ENCODE measurements at regions not wholly inside any gene's neighbourhood (a gene's known extent, or its start where the extent isn't known, plus 50 kb on each side); places are given as distances from the start of the nearest gene placed in this dataset.
A peak's percentile ranks its signal among the peaks of the same experiment; 100 is the strongest.

DNA sequence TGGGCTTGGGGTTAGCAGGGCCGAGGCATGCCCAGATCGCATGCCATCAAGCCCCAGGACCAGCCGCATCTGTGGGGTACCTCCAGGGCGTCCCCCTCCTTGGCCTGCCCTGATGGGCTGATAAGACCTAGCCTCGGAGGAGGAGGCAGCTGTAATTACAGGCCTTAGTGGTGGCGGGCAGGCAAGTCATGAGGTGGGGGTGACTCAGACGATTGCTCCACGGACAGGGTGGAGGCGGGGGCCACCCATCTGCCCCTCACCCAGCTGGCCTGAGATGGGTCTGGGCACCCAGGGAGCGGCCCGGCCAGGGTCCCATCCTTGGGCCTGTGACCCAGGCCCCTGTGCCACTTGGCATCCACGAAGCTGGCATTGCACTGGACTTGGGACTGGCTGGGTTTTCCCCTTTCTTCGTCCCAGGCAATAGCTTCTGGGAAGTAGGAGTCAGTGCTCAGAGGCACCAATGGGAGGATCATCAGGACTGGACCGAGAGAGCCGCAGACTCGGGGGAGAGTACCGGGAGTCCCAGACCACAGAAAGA is 57.5 kb downstream of the CEBPB start:
- Histone ChIP-seq H3K27me3 (ENCODE audit: control insufficient read depth in 1 of 2, insufficient read depth in 1 of 2, low read length in 2 of 2) (no peaks in the 10 kb centered on the region), H2BK120ac (ENCODE audit: low read depth, low read length) (peak overlapping the region; percentile 37), H2BK5ac (ENCODE audit: low read depth, low read length, poor library complexity, severe bottlenecking) (no peak overlapping the region), H3K79me1 (replicated peaks; ENCODE audit: low read length, poor library complexity, severe bottlenecking) (no peaks in the 10 kb centered on the region), H3K4me3 (ENCODE audit: insufficient read depth in 1 of 2, low read depth in 1 of 2, low read length in 2 of 2) (no peak overlapping the region), H3K18ac (ENCODE audit: low read depth in 1 of 2, low read length in 2 of 2) (peak overlapping the region; percentile 0 to 51), H3K9ac (ENCODE audit: low read length) (peak overlapping the region; percentile 63), H3K4me2 (ENCODE audit: low read length, poor library complexity, severe bottlenecking) (no peak overlapping the region), H3K14ac (ENCODE audit: low read length in 2 of 2) (no peak overlapping the region), H3K27ac (ENCODE audit: low read length, poor library complexity, severe bottlenecking) (no peak overlapping the region), H3K4ac (ENCODE audit: low read depth in 1 of 2, low read length in 2 of 2) (peak overlapping the region in 1 of 2 experiments; percentile 38), H2AFZ (ENCODE audit: low read depth, low read length) (no peak overlapping the region), H3K4me1 (ENCODE audit: control insufficient read depth, insufficient read depth, low read depth, low read length) (peaks cover 20% of the 10 kb centered on the region), H3K23ac (ENCODE audit: low read length in 2 of 2) (no peak overlapping the region), H2BK12ac (ENCODE audit: low read length in 2 of 2) (peak overlapping the region in 1 of 2 experiments; percentile 76), H3K36me3 (ENCODE audit: control insufficient read depth in 1 of 2, insufficient read depth in 2 of 2, low read depth in 1 of 2, low read length in 2 of 2) (no peaks in the 10 kb centered on the region), H2BK15ac (ENCODE audit: low read depth, poor library complexity, severe bottlenecking) (no peak overlapping the region), H2AK5ac (ENCODE audit: low read length, severe bottlenecking) (no peak overlapping the region), H4K8ac (ENCODE audit: low read length) (peak overlapping the region; percentile 59), H4K91ac (ENCODE audit: low read length) (peak overlapping the region; percentile 87), H3K9me3 (ENCODE audit: control insufficient read depth, low read length) (no peaks in the 10 kb centered on the region)
- 80% methylated on average over 17 of the region's 17 CpGs for WGBS
- DNase-seq: peak; percentile 44

DNA sequence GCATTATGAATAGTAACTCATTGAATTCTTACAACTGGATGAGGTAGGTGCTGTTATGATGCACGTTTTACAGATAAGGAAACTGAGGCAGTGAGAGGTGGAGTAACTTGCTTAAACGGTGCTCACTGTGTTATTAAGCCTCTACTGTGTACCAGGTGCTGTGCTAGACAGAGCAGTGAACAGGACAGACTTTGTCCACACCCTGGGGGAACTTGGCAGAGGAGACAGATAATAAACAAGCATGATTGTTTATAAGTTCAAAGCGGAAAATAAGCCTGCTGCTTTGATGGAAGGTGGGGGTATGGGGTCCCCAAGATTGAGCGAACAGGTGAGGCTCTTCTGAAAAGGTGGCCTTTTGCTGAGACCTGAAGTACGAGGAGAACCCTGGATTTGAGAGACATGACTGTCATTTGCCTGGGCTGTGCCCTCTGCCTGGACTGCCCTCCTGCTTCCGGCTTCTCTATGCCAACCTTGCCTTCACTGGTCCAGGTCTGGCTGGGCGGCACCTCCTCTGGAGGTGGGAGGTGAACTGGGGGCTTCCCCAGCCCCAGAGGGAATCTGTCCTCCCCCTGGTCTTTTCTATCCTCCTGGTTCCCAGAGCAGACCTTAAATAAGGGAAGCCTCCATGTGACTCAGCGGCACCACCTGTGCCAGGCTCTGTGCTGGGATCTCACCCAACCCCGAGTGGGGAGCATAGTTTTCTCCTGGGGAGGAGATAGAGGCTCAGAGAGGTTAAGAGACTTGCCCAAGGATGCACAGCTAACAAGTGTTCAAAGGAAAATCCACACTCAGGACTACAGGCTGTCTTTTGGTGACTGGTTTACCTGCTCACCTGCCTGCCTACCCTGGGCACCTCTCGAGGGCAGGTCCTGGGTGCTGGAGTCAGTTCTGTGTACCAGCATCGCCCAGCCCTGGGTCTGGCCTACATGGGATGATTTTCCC is 59.1 kb downstream of the CEBPB start:
- Histone ChIP-seq H3K4me3 (ENCODE audit: insufficient read depth in 1 of 2, low read depth in 1 of 2, low read length in 2 of 2) (no peak overlapping the region), H4K91ac (ENCODE audit: low read length) (peak overlapping the region; percentile 11), H3K9ac (ENCODE audit: low read length) (peak overlapping the region; percentile 31), H3K4ac (ENCODE audit: low read depth in 1 of 2, low read length in 2 of 2) (no peak overlapping the region), H2BK120ac (ENCODE audit: low read depth, low read length) (no peak overlapping the region), H3K27me3 (ENCODE audit: control insufficient read depth in 1 of 2, insufficient read depth in 1 of 2, low read length in 2 of 2) (no peaks in the 10 kb centered on the region), H3K9me3 (ENCODE audit: control insufficient read depth, low read length) (no peaks in the 10 kb centered on the region), H2BK12ac (ENCODE audit: low read length in 2 of 2) (peak overlapping the region; percentile 69 to 79), H3K4me2 (ENCODE audit: low read length, poor library complexity, severe bottlenecking) (no peak overlapping the region), H2AK5ac (ENCODE audit: low read length, severe bottlenecking) (peak overlapping the region; percentile 70), H3K4me1 (ENCODE audit: control insufficient read depth, insufficient read depth, low read depth, low read length) (peaks cover 17% of the 10 kb centered on the region), H3K27ac (ENCODE audit: low read length, poor library complexity, severe bottlenecking) (no peak overlapping the region), H3K14ac (ENCODE audit: low read length in 2 of 2) (peak overlapping the region in 1 of 2 experiments; percentile 27), H3K18ac (ENCODE audit: low read depth in 1 of 2, low read length in 2 of 2) (peak overlapping the region; percentile 48 to 56), H2AFZ (ENCODE audit: low read depth, low read length) (no peak overlapping the region), H3K79me1 (replicated peaks; ENCODE audit: low read length, poor library complexity, severe bottlenecking) (no peaks in the 10 kb centered on the region), H4K8ac (ENCODE audit: low read length) (no peak overlapping the region), H3K23ac (ENCODE audit: low read length in 2 of 2) (no peak overlapping the region), H2BK5ac (ENCODE audit: low read depth, low read length, poor library complexity, severe bottlenecking) (no peak overlapping the region), H2BK15ac (ENCODE audit: low read depth, poor library complexity, severe bottlenecking) (peak overlapping the region; percentile 92), H3K36me3 (ENCODE audit: control insufficient read depth in 1 of 2, insufficient read depth in 2 of 2, low read depth in 1 of 2, low read length in 2 of 2) (no peaks in the 10 kb centered on the region)
- 83% methylated on average over 11 of the region's 11 CpGs for WGBS
- no peak for DNase-seq

DNA sequence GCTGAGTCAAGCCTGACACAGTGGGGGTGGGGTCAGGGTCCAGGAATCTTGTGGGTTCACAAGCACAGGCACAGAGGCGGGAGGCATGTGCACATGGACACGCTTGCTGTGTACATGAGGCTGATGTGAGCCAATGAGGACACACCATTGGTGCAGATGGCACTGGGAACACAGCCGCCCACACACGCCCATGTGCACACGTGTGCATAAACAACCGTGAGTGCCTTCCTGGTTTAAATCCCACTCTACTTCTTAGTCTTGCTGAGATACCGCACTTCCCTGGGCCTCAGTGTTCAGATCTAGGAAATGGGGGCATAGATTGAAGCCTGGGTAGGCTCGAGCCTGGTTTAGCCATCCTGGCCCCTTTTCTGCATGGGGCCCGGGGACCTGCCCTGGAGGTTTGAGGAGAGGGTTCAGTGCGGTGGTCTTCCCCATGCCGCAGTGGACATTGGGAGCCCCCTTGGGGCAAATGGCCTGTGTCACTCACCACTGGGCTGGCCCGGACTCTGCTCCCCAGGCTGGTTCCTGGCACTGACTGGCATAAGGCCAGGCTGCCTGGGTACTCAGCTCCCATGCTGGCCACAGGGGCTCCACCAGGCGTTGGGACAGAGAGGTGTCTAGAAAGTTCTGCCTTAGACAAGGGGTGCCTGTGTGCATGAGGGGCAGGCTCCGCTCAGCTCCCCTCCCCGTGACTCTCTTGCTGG is 60.2 kb downstream of the CEBPB start:
- DNase-seq: no peak
- peak overlapping the region; percentile 49 for H2AK5ac ChIP-seq (ENCODE audit: low read length, severe bottlenecking)
- H2AFZ ChIP-seq (ENCODE audit: low read depth, low read length): no peak overlapping the region
- H4K91ac ChIP-seq (ENCODE audit: low read length): peak overlapping the region; percentile 43
- peaks cover 15% of the 10 kb centered on the region for H3K4me1 ChIP-seq (ENCODE audit: control insufficient read depth, insufficient read depth, low read depth, low read length)
- no peaks in the 10 kb centered on the region for H3K27me3 ChIP-seq (ENCODE audit: control insufficient read depth in 1 of 2, insufficient read depth in 1 of 2, low read length in 2 of 2)
- H3K18ac ChIP-seq (ENCODE audit: low read depth in 1 of 2, low read length in 2 of 2): peak overlapping the region; percentile 30 to 58
- no peak overlapping the region for H2BK120ac ChIP-seq (ENCODE audit: low read depth, low read length)
- no peak overlapping the region for H3K4me2 ChIP-seq (ENCODE audit: low read length, poor library complexity, severe bottlenecking)
- H3K79me1 ChIP-seq (replicated peaks; ENCODE audit: low read length, poor library complexity, severe bottlenecking): no peaks in the 10 kb centered on the region
- 95% methylated on average over 15 of the region's 15 CpGs for WGBS
- no peaks in the 10 kb centered on the region for H3K9me3 ChIP-seq (ENCODE audit: control insufficient read depth, low read length)
- no peak overlapping the region for H3K4ac ChIP-seq (ENCODE audit: low read depth in 1 of 2, low read length in 2 of 2)
- H4K8ac ChIP-seq (ENCODE audit: low read length): no peak overlapping the region
- H2BK5ac ChIP-seq (ENCODE audit: low read depth, low read length, poor library complexity, severe bottlenecking): no peak overlapping the region
- peak overlapping the region; percentile 92 for H2BK15ac ChIP-seq (ENCODE audit: low read depth, poor library complexity, severe bottlenecking)
- H3K9ac ChIP-seq (ENCODE audit: low read length): peak overlapping the region; percentile 31
- H3K27ac ChIP-seq (ENCODE audit: low read length, poor library complexity, severe bottlenecking): no peak overlapping the region
- no peak overlapping the region for H3K4me3 ChIP-seq (ENCODE audit: insufficient read depth in 1 of 2, low read depth in 1 of 2, low read length in 2 of 2)
- peak overlapping the region in 1 of 2 experiments; percentile 44 for H3K23ac ChIP-seq (ENCODE audit: low read length in 2 of 2)
- peak overlapping the region; percentile 40 to 69 for H2BK12ac ChIP-seq (ENCODE audit: low read length in 2 of 2)
- H3K36me3 ChIP-seq (ENCODE audit: control insufficient read depth in 1 of 2, insufficient read depth in 2 of 2, low read depth in 1 of 2, low read length in 2 of 2): no peaks in the 10 kb centered on the region
- peak overlapping the region in 1 of 2 experiments; percentile 76 for H3K14ac ChIP-seq (ENCODE audit: low read length in 2 of 2)

DNA sequence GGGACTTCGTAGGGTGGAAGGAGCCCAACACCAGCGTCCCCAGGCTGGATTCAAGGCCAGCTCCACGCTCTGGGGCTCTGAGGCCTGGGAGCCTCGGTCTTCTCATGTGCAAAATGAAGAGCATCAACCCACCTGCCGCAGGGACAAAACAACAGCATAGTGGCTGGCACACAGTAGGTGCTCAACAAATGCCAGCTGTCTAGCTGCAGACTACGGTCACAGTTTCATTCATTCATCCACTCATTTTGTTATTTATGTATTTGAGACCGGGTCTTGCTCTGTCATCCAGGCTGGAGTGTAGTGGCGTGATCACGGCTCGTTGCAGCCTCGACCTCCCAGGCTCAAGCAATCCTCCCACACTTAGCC is 60.7 kb downstream of the CEBPB start:
- 95% methylated on average over 11 of the region's 11 CpGs for WGBS
- Histone ChIP-seq H3K27ac (ENCODE audit: low read length, poor library complexity, severe bottlenecking) (no peak overlapping the region), H3K4me1 (ENCODE audit: control insufficient read depth, insufficient read depth, low read depth, low read length) (peaks cover 15% of the 10 kb centered on the region)

More for the DNA sequence above, 60.7 kb downstream of the CEBPB start:
- H3K9me3 ChIP-seq (ENCODE audit: control insufficient read depth, low read length): no peaks in the 10 kb centered on the region
- H4K91ac ChIP-seq (ENCODE audit: low read length): peak overlapping the region; percentile 43
- H2BK120ac ChIP-seq (ENCODE audit: low read depth, low read length): no peak overlapping the region
- no peaks in the 10 kb centered on the region for H3K36me3 ChIP-seq (ENCODE audit: control insufficient read depth in 1 of 2, insufficient read depth in 2 of 2, low read depth in 1 of 2, low read length in 2 of 2)
- H3K79me1 ChIP-seq (replicated peaks; ENCODE audit: low read length, poor library complexity, severe bottlenecking): no peaks in the 10 kb centered on the region
- H3K27me3 ChIP-seq (ENCODE audit: control insufficient read depth in 1 of 2, insufficient read depth in 1 of 2, low read length in 2 of 2): no peaks in the 10 kb centered on the region
- peak overlapping the region; percentile 71 for H2BK15ac ChIP-seq (ENCODE audit: low read depth, poor library complexity, severe bottlenecking)
- peak overlapping the region in 1 of 2 experiments; percentile 42 for H2BK12ac ChIP-seq (ENCODE audit: low read length in 2 of 2)
- H3K18ac ChIP-seq (ENCODE audit: low read depth in 1 of 2, low read length in 2 of 2): peak overlapping the region; percentile 30 to 58
- H3K4me2 ChIP-seq (ENCODE audit: low read length, poor library complexity, severe bottlenecking): no peak overlapping the region
- no peak overlapping the region for H3K4me3 ChIP-seq (ENCODE audit: insufficient read depth in 1 of 2, low read depth in 1 of 2, low read length in 2 of 2)
- no peak overlapping the region for H3K14ac ChIP-seq (ENCODE audit: low read length in 2 of 2)
- H2AFZ ChIP-seq (ENCODE audit: low read depth, low read length): no peak overlapping the region
- H2BK5ac ChIP-seq (ENCODE audit: low read depth, low read length, poor library complexity, severe bottlenecking): no peak overlapping the region
- peak overlapping the region; percentile 49 for H2AK5ac ChIP-seq (ENCODE audit: low read length, severe bottlenecking)
- H4K8ac ChIP-seq (ENCODE audit: low read length): peak overlapping the region; percentile 13
- DNase-seq: no peak
- peak overlapping the region; percentile 75 for H3K9ac ChIP-seq (ENCODE audit: low read length)
- peak overlapping the region in 1 of 2 experiments; percentile 9 for H3K23ac ChIP-seq (ENCODE audit: low read length in 2 of 2)
- peak overlapping the region in 1 of 2 experiments; percentile 17 for H3K4ac ChIP-seq (ENCODE audit: low read depth in 1 of 2, low read length in 2 of 2)

Data from mesenchymal stem cell (in vitro differentiated cells and primary cell).